ENCODE measurements at regions not wholly inside any gene's neighbourhood (a gene's known extent, or its start where the extent isn't known, plus 50 kb on each side); places are given as distances from the start of the nearest gene placed in this dataset.

DNA sequence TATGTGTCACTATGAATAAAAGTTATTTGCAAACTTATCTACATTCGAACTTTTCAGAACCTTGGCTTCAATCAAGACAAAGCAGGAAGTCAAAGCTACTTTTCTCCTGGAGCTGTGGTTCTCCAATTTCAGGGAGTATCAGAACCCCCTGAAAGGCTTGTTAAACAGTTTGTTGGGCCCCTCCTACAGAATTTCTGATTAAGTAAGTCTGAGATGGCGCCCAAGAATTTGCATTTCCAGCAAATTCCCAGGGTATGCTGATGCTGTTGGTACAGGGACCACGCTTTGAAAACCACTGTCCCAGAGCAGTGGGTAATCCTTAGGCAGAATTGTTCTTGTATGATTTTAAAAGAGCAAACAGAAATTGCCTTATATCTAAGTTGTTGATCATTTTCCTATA is 189.9 kb upstream of the KCNG1 start:
- H3K9ac ChIP-seq (ENCODE audit: low read length): no peak overlapping the region
- no peak overlapping the region for H3K27ac ChIP-seq (ENCODE audit: low read length)
- H3K4me1 ChIP-seq (ENCODE audit: control insufficient read depth, low read depth, low read length): peaks cover 3% of the 10 kb centered on the region
- H3K9me3 ChIP-seq (ENCODE audit: control insufficient read depth, low read depth, low read length): peaks cover 8% of the 10 kb centered on the region
- no peak overlapping the region for H3K4me3 ChIP-seq (ENCODE audit: low read length)
- H3K36me3 ChIP-seq (ENCODE audit: control insufficient read depth, low read depth, low read length): no peaks in the 10 kb centered on the region
- H3K27me3 ChIP-seq (ENCODE audit: control insufficient read depth, insufficient read depth, low read length): no peaks in the 10 kb centered on the region

DNA sequence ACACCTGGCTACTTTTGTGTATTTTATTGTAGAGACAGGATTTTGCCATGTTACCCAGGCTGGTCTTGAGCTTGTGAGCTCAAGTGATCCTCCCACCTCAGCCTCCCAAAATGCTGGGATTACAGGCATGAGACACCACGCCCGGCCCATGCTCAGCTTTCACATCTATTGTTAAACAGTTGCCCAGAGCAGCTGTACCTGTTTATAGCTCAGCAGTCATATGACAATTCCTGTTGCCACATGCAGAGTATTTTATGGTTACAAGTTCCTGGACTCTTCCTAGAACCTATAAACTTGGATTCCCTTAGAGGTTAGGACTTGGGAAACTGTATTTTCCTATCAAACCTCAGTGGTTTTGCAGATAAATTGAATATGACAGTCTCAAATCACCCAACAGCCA is 188.3 kb upstream of the KCNG1 start:
- no peaks in the 10 kb centered on the region for H3K27me3 ChIP-seq (ENCODE audit: control insufficient read depth, insufficient read depth, low read length)
- no peaks in the 10 kb centered on the region for H3K36me3 ChIP-seq (ENCODE audit: control insufficient read depth, low read depth, low read length)
- H3K27ac ChIP-seq (ENCODE audit: low read length): no peak overlapping the region
- H3K9me3 ChIP-seq (ENCODE audit: control insufficient read depth, low read depth, low read length): no peaks in the 10 kb centered on the region
- H3K9ac ChIP-seq (ENCODE audit: low read length): no peak overlapping the region
- no peak overlapping the region for H3K4me3 ChIP-seq (ENCODE audit: low read length)
- H3K4me1 ChIP-seq (ENCODE audit: control insufficient read depth, low read depth, low read length): peaks cover 3% of the 10 kb centered on the region

DNA sequence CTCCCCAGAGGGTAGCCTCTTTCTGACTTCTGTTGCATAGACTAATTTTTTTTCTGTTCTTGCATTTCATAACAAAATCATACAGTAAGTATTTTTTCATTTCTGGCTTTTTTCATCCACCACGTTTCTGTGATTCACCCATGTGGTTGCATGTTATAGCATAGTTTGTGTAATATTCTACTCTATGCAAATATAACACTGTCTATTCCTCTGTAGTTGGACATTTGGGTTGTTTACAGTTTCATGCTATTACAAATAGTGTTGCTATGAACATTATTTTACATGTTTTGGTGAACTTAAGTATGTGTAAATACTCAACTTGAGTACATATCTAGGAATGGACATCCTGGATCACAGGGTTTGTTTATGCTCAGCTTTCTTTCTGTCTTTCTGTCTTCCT is 187.2 kb upstream of the KCNG1 start:
- H3K4me3 ChIP-seq (ENCODE audit: low read length): no peak overlapping the region
- no peak overlapping the region for H3K9ac ChIP-seq (ENCODE audit: low read length)
- H3K36me3 ChIP-seq (ENCODE audit: control insufficient read depth, low read depth, low read length): no peaks in the 10 kb centered on the region
- no peak overlapping the region for H3K27ac ChIP-seq (ENCODE audit: low read length)
- H3K4me1 ChIP-seq (ENCODE audit: control insufficient read depth, low read depth, low read length): peaks cover 3% of the 10 kb centered on the region
- no peaks in the 10 kb centered on the region for H3K27me3 ChIP-seq (ENCODE audit: control insufficient read depth, insufficient read depth, low read length)
- no peaks in the 10 kb centered on the region for H3K9me3 ChIP-seq (ENCODE audit: control insufficient read depth, low read depth, low read length)

DNA sequence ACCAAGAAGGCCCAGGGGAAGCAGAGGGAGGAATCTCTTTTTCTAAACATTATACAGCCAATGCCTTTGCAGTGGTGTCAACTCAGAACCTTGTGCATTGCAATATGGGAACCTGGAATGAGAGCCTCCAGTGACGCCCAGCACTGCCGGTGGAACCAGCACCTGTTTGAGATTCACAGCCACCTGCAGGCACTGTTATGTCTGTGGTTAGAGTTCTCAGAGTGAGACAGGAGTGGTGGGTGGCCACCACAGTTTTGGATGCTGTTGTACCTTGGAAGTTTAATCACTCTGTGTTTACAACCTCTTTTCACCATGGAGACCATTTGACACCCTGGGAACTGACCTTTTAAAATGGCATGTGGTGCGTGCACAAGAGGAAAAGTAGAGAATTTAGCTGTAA is 185.3 kb upstream of the KCNG1 start:
- Histone ChIP-seq H3K36me3 (ENCODE audit: control insufficient read depth, low read depth, low read length) (no peaks in the 10 kb centered on the region), H3K9me3 (ENCODE audit: control insufficient read depth, low read depth, low read length) (no peaks in the 10 kb centered on the region), H3K4me3 (ENCODE audit: low read length) (no peak overlapping the region), H3K9ac (ENCODE audit: low read length) (no peak overlapping the region), H3K27ac (ENCODE audit: low read length) (no peak overlapping the region), H3K27me3 (ENCODE audit: control insufficient read depth, insufficient read depth, low read length) (no peaks in the 10 kb centered on the region), H3K4me1 (ENCODE audit: control insufficient read depth, low read depth, low read length) (peaks cover 3% of the 10 kb centered on the region)

DNA sequence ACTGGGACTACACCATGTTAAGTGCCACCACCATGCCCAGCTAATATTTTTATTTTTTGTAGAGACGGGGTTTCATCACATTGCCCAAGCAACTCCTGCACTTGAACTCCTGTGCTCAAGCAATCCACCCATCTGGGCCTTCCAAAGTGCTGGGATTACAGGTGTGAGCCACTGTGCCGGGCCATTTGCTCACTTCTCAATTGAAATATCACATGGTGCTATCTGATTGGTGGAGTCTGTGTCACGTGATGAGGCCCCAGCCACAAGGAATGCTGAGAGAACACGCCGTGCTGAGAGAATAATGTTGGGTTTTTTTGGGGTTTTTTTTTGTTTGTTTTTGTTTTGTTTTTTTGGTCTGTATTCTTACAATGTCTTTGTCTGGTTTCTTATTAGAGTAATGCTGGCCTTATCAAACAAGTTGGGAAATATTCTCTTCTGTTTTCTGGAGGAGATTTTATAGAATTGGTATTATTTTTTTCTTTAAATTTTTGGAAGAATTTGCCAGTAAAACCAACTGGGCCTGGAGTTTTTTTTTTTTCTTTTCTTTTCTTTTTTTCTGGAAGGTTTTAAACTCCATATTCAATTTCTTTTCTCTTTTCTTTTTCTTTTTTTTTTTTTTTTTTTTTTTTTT is 183.2 kb upstream of the KCNG1 start:
- Histone ChIP-seq H3K4me3 (ENCODE audit: low read length) (no peak overlapping the region), H3K27ac (ENCODE audit: low read length) (no peak overlapping the region), H3K9me3 (ENCODE audit: control insufficient read depth, low read depth, low read length) (no peaks in the 10 kb centered on the region), H3K4me1 (ENCODE audit: control insufficient read depth, low read depth, low read length) (no peaks in the 10 kb centered on the region), H3K36me3 (ENCODE audit: control insufficient read depth, low read depth, low read length) (no peaks in the 10 kb centered on the region), H3K9ac (ENCODE audit: low read length) (no peak overlapping the region), H3K27me3 (ENCODE audit: control insufficient read depth, insufficient read depth, low read length) (no peaks in the 10 kb centered on the region)

DNA sequence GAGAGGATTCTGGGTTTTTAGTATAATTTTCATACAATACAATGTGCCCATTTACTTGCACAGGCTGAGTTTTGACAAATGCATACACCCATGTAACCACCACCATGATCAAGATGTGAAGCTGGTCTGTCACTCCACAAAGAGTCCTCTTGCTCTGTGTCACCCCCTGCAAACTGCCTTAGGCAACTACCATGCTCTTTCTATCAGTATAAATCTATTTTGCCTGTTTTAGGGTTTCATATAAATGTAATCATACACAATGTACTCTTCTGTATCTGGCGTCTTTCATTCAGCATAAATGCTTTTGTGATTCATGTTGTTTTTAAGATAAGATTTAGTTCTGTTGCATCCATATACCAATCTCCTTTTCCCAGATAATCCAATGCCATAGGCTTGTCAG is 181.9 kb upstream of the KCNG1 start:
- Histone ChIP-seq H3K4me1 (ENCODE audit: control insufficient read depth, low read depth, low read length) (no peaks in the 10 kb centered on the region), H3K36me3 (ENCODE audit: control insufficient read depth, low read depth, low read length) (no peaks in the 10 kb centered on the region), H3K4me3 (ENCODE audit: low read length) (no peak overlapping the region), H3K27ac (ENCODE audit: low read length) (no peak overlapping the region), H3K9me3 (ENCODE audit: control insufficient read depth, low read depth, low read length) (no peaks in the 10 kb centered on the region), H3K27me3 (ENCODE audit: control insufficient read depth, insufficient read depth, low read length) (no peaks in the 10 kb centered on the region), H3K9ac (ENCODE audit: low read length) (no peak overlapping the region)

DNA sequence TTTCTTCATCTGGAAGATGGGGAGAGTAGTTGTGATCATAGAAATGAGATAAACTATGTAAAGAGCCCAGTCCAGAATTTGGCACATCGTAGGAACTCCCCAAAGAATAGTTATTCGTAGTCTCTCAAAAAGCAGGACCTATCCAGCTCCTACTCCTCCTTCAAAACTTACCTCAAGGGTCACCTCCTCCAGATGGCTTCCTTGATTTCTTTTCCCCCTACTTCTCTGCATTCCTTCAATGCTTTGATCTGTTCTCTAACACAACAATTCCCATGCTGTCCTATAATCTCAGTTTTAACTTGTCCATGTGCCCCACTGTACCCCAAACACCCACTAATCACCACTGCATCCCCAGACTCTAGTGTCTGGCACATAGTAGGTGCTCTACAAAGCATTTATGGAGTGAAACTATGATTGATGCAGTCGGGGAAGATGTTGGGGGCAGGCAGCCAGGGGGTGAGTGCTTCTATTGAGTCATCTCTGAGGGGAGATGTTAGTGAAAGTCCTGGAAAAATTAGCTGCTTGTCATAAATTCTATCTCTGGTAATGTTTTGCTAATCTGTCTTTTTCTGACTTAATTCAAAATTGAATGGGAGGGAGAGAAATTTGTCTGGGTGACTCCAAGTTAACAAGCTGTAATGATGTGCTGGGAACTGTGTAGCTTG is 181.3 kb upstream of the KCNG1 start:
- no peaks in the 10 kb centered on the region for H3K36me3 ChIP-seq (ENCODE audit: control insufficient read depth, low read depth, low read length)
- no peak overlapping the region for H3K9ac ChIP-seq (ENCODE audit: low read length)
- H3K27ac ChIP-seq (ENCODE audit: low read length): no peak overlapping the region
- no peak overlapping the region for H3K4me3 ChIP-seq (ENCODE audit: low read length)
- no peaks in the 10 kb centered on the region for H3K9me3 ChIP-seq (ENCODE audit: control insufficient read depth, low read depth, low read length)
- no peaks in the 10 kb centered on the region for H3K27me3 ChIP-seq (ENCODE audit: control insufficient read depth, insufficient read depth, low read length)
- no peaks in the 10 kb centered on the region for H3K4me1 ChIP-seq (ENCODE audit: control insufficient read depth, low read depth, low read length)

DNA sequence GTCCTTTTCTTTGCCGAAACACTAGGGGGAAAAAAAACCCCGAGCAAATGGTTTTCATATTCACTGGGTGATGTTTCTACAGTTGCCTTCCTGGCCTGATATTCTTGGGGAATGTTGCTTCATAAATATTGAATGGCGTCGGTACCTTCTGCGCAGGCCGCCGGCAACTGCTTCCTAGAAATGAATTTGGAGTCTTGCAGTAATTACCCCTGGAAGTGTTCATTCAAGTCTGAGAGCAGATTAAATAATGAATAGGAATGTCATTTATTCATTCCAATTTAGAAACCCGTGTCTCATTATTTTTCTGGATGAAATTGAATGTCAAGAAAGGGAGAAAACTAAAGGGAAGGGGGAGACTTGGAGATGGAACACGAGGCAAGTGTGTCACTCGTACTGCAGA is 179.4 kb upstream of the KCNG1 start:
- no peaks in the 10 kb centered on the region for H3K4me1 ChIP-seq (ENCODE audit: control insufficient read depth, low read depth, low read length)
- no peak overlapping the region for H3K27ac ChIP-seq (ENCODE audit: low read length)
- no peaks in the 10 kb centered on the region for H3K36me3 ChIP-seq (ENCODE audit: control insufficient read depth, low read depth, low read length)
- no peaks in the 10 kb centered on the region for H3K9me3 ChIP-seq (ENCODE audit: control insufficient read depth, low read depth, low read length)
- no peak overlapping the region for H3K4me3 ChIP-seq (ENCODE audit: low read length)
- H3K27me3 ChIP-seq (ENCODE audit: control insufficient read depth, insufficient read depth, low read length): no peaks in the 10 kb centered on the region
- H3K9ac ChIP-seq (ENCODE audit: low read length): no peak overlapping the region

DNA sequence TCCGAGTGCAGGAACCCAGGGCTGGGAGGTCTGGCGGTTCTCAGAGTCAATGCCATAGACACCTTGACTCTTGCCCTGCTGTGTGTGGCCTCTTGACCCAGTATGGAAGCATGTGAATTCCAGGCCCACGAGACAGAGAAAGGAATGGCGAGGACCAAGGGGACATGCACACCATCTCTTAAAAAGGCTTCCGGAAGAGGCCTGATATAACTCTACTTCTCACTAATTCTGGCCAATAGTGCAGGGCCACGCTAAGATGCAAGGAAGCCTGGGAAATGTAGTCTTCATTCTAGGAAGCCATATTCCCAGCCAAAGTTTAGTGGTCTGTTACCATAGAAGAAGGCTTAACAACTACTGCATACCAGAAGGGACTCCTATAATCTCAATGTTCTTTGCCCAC is 177.0 kb upstream of the KCNG1 start:
- Histone ChIP-seq H3K9ac (ENCODE audit: low read length) (no peak overlapping the region), H3K27me3 (ENCODE audit: control insufficient read depth, insufficient read depth, low read length) (no peaks in the 10 kb centered on the region), H3K9me3 (ENCODE audit: control insufficient read depth, low read depth, low read length) (no peaks in the 10 kb centered on the region), H3K4me3 (ENCODE audit: low read length) (no peak overlapping the region), H3K36me3 (ENCODE audit: control insufficient read depth, low read depth, low read length) (no peaks in the 10 kb centered on the region), H3K27ac (ENCODE audit: low read length) (no peak overlapping the region), H3K4me1 (ENCODE audit: control insufficient read depth, low read depth, low read length) (no peaks in the 10 kb centered on the region)

DNA sequence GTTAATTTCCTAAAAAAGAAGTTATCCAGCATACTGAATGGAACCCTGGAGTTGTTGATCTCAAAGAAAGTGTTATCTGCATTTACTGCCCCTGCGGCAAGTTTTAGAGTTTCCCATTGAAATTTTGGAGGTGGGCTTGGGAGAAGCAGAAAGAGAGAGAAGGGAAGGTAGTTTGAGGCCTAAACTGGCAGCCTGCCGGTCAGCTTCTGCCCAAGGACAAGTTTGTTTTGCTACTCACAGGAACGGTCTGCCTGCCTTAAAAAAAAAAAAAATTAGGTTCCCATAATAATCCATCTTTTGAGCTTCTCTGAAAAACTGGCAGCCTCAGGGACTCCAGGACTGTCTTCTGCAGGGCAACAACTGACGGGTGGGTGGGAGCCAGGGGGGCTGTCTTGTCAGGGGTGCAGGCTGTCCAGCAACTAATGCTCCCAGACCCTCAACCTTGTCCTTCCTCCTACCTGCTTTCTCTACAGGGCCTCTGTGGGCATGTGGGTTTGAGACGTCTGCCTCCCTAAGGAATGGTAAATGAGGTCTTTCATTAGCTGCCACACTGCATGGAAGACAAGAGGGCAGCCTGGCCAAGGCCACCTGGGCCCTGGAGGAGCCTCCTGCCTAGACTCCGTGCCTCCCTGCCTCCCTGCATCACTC is 176.1 kb upstream of the KCNG1 start:
- Histone ChIP-seq H3K27ac (ENCODE audit: low read length) (no peak overlapping the region), H3K36me3 (ENCODE audit: control insufficient read depth, low read depth, low read length) (no peaks in the 10 kb centered on the region), H3K9ac (ENCODE audit: low read length) (no peak overlapping the region), H3K9me3 (ENCODE audit: control insufficient read depth, low read depth, low read length) (no peaks in the 10 kb centered on the region), H3K27me3 (ENCODE audit: control insufficient read depth, insufficient read depth, low read length) (no peaks in the 10 kb centered on the region), H3K4me3 (ENCODE audit: low read length) (no peak overlapping the region), H3K4me1 (ENCODE audit: control insufficient read depth, low read depth, low read length) (no peaks in the 10 kb centered on the region)

DNA sequence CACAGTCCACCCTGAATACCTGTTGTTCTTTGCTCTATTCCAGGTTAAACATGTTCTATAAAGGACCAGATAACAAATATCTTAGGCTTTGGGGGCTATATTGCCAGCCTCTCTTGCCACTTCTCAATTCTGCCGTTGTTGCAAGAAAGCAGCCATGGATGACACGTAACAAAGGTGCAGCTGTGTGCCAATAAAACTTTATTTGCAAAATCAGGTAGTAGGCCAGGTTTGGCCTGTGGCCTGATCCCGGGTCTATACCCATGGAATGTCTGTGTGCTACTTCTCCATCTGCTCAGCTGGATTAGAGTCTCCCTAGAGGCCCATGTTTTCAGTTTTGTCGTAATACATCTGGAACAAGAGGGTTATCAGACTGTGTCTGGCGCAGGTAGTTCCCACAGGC is 175.3 kb upstream of the KCNG1 start:
- H3K4me3 ChIP-seq (ENCODE audit: low read length): no peak overlapping the region
- no peaks in the 10 kb centered on the region for H3K9me3 ChIP-seq (ENCODE audit: control insufficient read depth, low read depth, low read length)
- H3K36me3 ChIP-seq (ENCODE audit: control insufficient read depth, low read depth, low read length): no peaks in the 10 kb centered on the region
- no peak overlapping the region for H3K9ac ChIP-seq (ENCODE audit: low read length)
- no peaks in the 10 kb centered on the region for H3K4me1 ChIP-seq (ENCODE audit: control insufficient read depth, low read depth, low read length)
- H3K27me3 ChIP-seq (ENCODE audit: control insufficient read depth, insufficient read depth, low read length): no peaks in the 10 kb centered on the region
- H3K27ac ChIP-seq (ENCODE audit: low read length): no peak overlapping the region
